SK-N-SH (cell line): ENCODE measurements at regions not wholly inside any gene's neighbourhood (a gene's known extent, or its start where the extent isn't known, plus 50 kb on each side); places are given as distances from the start of the nearest gene placed in this dataset.

Source experiments
- CTCF ChIA-PET: fragments of 300-600, 350-600 bp; formaldehyde crosslinking; extraction: SDS; loops from one replicate; lab custom pipeline; 2021; lab: Yijun Ruan, JAX
- POLR2A ChIA-PET: fragments of 350-600 bp; sonication (Branson Sonifier 250); formaldehyde crosslinking; extraction: SDS; loops from one replicate; lab custom pipeline; 2020; ENCODE audit warnings: antibody characterized with exemption, inconsistent platforms; lab: Yijun Ruan, JAX
- DNase-seq: peaks from one replicate; pipeline ENCODE4 v3.0.0; 2012
- H2AFZ ChIP-seq: fragments of 200-600 bp; sonication (generic); 2 replicates; pipeline ENCODE4 v1.8.1; 2016; ENCODE audit warnings: antibody characterized with exemption, mild to moderate bottlenecking, low read depth
- H3F3A ChIP-seq: fragments of 200-600 bp; sonication (generic); replicated peaks from 2 replicates; pipeline ENCODE3; 2016; ENCODE audit warnings: antibody characterized with exemption, mild to moderate bottlenecking; ENCODE audit not compliant: insufficient read depth
- H3K27ac ChIP-seq, 2 experiments: fragments of 200-500 bp in 1 of 2; fragments of 200-600 bp in 1 of 2; sonication (Bioruptor generic) in 1 of 2; sonication (generic), shearing (Covaris generic) in 1 of 2; 2 replicates each; pipeline versions ENCODE4 v1.5.1 to v1.6.1; 2014 to 2016; ENCODE audit warnings: low read depth in 2 of 2, inconsistent platforms in 1 of 2, low read length in 1 of 2, mild to moderate bottlenecking in 1 of 2, mixed read lengths in 1 of 2
- H3K27me3 ChIP-seq: fragments of 200-600 bp; sonication (generic), shearing (Covaris generic); 2 replicates; pipeline ENCODE4 v1.6.1; 2016; ENCODE audit warnings: mixed run types; ENCODE audit not compliant: insufficient read depth
- H3K36me3 ChIP-seq, 2 experiments: fragments of 200-500 bp in 1 of 2; fragments of 200-600 bp in 1 of 2; sonication (Bioruptor generic) in 1 of 2; sonication (generic) in 1 of 2; replicated peaks in 1 of 2; 2 replicates each; pipeline versions ENCODE3 to v1.5.1; 2014 to 2016; ENCODE audit warnings: low read length in 1 of 2, mild to moderate bottlenecking in 1 of 2; ENCODE audit not compliant: insufficient read depth in 2 of 2, control insufficient read depth in 1 of 2
- H3K4me1 ChIP-seq, 2 experiments: fragments of 200-500 bp in 1 of 2; fragments of 200-600 bp in 1 of 2; sonication (Bioruptor generic) in 1 of 2; sonication (generic), shearing (Covaris generic) in 1 of 2; 2 replicates each; pipeline versions ENCODE4 v1.5.1 to v1.6.1; 2014 to 2016; ENCODE audit warnings: low read depth in 1 of 2, low read length in 1 of 2, mixed run types in 1 of 2; ENCODE audit not compliant: insufficient read depth in 2 of 2, control insufficient read depth in 1 of 2
- H3K4me2 ChIP-seq: fragments of 200-600 bp; sonication (generic), shearing (Covaris generic); 2 replicates; pipeline ENCODE4 v1.6.1; 2017; ENCODE audit warnings: mixed run types
- H3K4me3 ChIP-seq, 2 experiments: fragments of 200-500 bp in 1 of 2; fragments of 200-600 bp in 1 of 2; sonication (Bioruptor generic) in 1 of 2; sonication (generic), shearing (Covaris generic) in 1 of 2; 2 replicates each; pipeline versions ENCODE4 v1.5.1 to v1.8.1; 2014 to 2016; ENCODE audit warnings: low read depth in 2 of 2, inconsistent platforms in 1 of 2, low read length in 1 of 2, mild to moderate bottlenecking in 1 of 2, mixed read lengths in 1 of 2, moderate library complexity in 1 of 2
- H3K79me2 ChIP-seq: fragments of 200-600 bp; sonication (generic); 2 replicates; pipeline ENCODE4 v1.8.1; 2017; ENCODE audit warnings: mild to moderate bottlenecking; ENCODE audit not compliant: insufficient read depth
- H3K9ac ChIP-seq: fragments of 200-600 bp; sonication (generic); 2 replicates; pipeline ENCODE4 v1.6.1; 2017; ENCODE audit warnings: mixed run types
- H3K9me2 ChIP-seq: fragments of 200-600 bp; sonication (generic); 2 replicates; pipeline ENCODE4 v1.6.1; 2017; ENCODE audit warnings: mixed run types
- H3K9me3 ChIP-seq: fragments of 200-600 bp; sonication (generic); 2 replicates; pipeline ENCODE4 v1.6.1; 2017; ENCODE audit warnings: mixed run types, mild to moderate bottlenecking, moderate library complexity
- H4K20me1 ChIP-seq: fragments of 200-600 bp; sonication (generic); 2 replicates; pipeline ENCODE4 v1.6.1; 2017; ENCODE audit warnings: mild to moderate bottlenecking, mixed run types; ENCODE audit not compliant: insufficient read depth
- CHD2 ChIP-seq: fragments of 150-350 bp; IDR thresholded peaks from 2 replicates; pipeline ENCODE4 v1.6.1; 2018; ENCODE audit warnings: low read length; ENCODE audit not compliant: partially characterized antibody
- ELF1 ChIP-seq: IDR thresholded peaks from 2 replicates; pipeline ENCODE4 v1.4.0; 2012
- FOSL2 ChIP-seq: IDR thresholded peaks from 2 replicates; pipeline ENCODE4 v1.4.0; 2012; ENCODE audit warnings: low read depth, mild to moderate bottlenecking, moderate library complexity, borderline replicate concordance
- FOXJ3 ChIP-seq: sonication (generic); formaldehyde crosslinking; IDR thresholded peaks from 2 replicates; pipeline ENCODE4 v1.5.1; 2020; ENCODE audit warnings: mild to moderate bottlenecking, missing genetic modification reagents
- FOXM1 ChIP-seq: IDR thresholded peaks from 2 replicates; pipeline ENCODE4 v1.4.0; 2012; ENCODE audit warnings: low read depth, mild to moderate bottlenecking
- GATA2 ChIP-seq: sonication (generic); formaldehyde crosslinking; IDR thresholded peaks from 2 replicates; pipeline ENCODE4 v1.5.0; 2020; ENCODE audit warnings: mild to moderate bottlenecking, missing genetic modification reagents
- MEF2A ChIP-seq: IDR thresholded peaks from 2 replicates; pipeline ENCODE4 v1.4.0; 2012; ENCODE audit warnings: low read depth, borderline replicate concordance
- RAD21 ChIP-seq: IDR thresholded peaks from 2 replicates; pipeline ENCODE4 v1.6.1; 2012; ENCODE audit warnings: mild to moderate bottlenecking, low read length
- RCOR1 ChIP-seq: fragments of 150-350 bp; IDR thresholded peaks from 2 replicates; pipeline ENCODE4 v1.6.1; 2017; ENCODE audit warnings: antibody characterized with exemption, low read length
- RXRA ChIP-seq: IDR thresholded peaks from 2 replicates; pipeline ENCODE4 v1.4.0; 2012; ENCODE audit warnings: low read depth, mild to moderate bottlenecking, borderline replicate concordance
- SMC3 ChIP-seq: IDR thresholded peaks from 2 replicates; pipeline ENCODE4 v1.6.1; 2012; ENCODE audit warnings: low read depth, low read length, improper control_type of control experiment
- TAF1 ChIP-seq: IDR thresholded peaks from 2 replicates; pipeline ENCODE4 v1.6.1; 2012; ENCODE audit warnings: low read depth, mild to moderate bottlenecking, low read length, moderate library complexity, borderline replicate concordance
- TCF12 ChIP-seq: IDR thresholded peaks from 2 replicates; pipeline ENCODE4 v1.4.0; 2012
- USF2 ChIP-seq: fragments of 150-350 bp; IDR thresholded peaks from 2 replicates; pipeline ENCODE4 v1.6.1; 2017; ENCODE audit warnings: antibody characterized with exemption, low read length, low read depth, borderline replicate concordance
- YY1 ChIP-seq: IDR thresholded peaks from 2 replicates; pipeline ENCODE4 v1.4.0; 2012; ENCODE audit warnings: low read depth, mild to moderate bottlenecking
- WGBS: methylation state at CpG from one replicate; pipeline ENCODE4 v1.1.6; 2017; ENCODE audit warnings: low lambda C conversion rate; 5-methylcytosine and 5-hydroxymethylcytosine counted together

DNA sequence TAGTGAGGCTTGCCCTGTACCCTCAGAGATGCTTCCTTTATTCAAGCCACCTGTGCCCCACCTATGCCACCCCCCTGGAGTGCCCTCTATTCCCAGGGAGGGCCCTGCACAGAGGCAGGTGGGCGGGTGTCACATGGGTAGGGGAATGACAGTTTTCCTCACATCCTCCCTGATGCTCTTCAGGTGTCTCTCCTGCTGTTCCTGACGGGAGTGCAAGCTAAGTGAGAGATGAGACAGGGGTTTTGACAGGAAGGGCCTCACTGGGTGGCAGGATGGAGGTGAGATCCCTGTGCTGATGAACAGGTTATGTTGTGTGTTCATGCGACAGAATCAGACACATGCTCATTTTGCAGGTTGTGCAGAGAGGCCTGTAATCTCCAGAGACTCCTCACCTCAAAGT is 164.1 kb upstream of the CHD6 start:
- Histone ChIP-seq H3K4me3 (no peak overlapping the region), H3K4me2 (no peak overlapping the region), H4K20me1 (no peaks in the 10 kb centered on the region), H3K36me3 (no peaks in the 10 kb centered on the region), H3K9me3 (no peaks in the 10 kb centered on the region), H3K9ac (no peak overlapping the region), H3K79me2 (no peaks in the 10 kb centered on the region), H3F3A (no peaks in the 10 kb centered on the region), H3K27me3 (no peaks in the 10 kb centered on the region), H2AFZ (no peak overlapping the region), H3K9me2 (no peaks in the 10 kb centered on the region), H3K4me1 (no peaks in the 10 kb centered on the region), H3K27ac (no peak overlapping the region)
- TF ChIP-seq FOSL2 (no peak), MEF2A (no peak), SMC3 (no peak)
- ChIA-PET POLR2A (no interaction called here), CTCF (no interaction called here)
- WGBS = 0% methylated on average over 1 of the region's 3 CpGs
- no peak for DNase-seq

- Histone ChIP-seq H3K4me3 (no peak overlapping the region), H4K20me1 (no peaks in the 10 kb centered on the region), H3K36me3 (no peaks in the 10 kb centered on the region), H2AFZ (no peak overlapping the region), H3K9me2 (no peaks in the 10 kb centered on the region), H3K9ac (no peak overlapping the region), H3K27ac (no peak overlapping the region), H3K4me2 (no peak overlapping the region), H3F3A (no peaks in the 10 kb centered on the region), H3K9me3 (no peaks in the 10 kb centered on the region), H3K4me1 (no peaks in the 10 kb centered on the region), H3K27me3 (no peaks in the 10 kb centered on the region), H3K79me2 (no peaks in the 10 kb centered on the region)
- POLR2A ChIA-PET = no interaction called here
- TF ChIP-seq TCF12 (no peak), USF2 (no peak), SMC3 (no peak), FOXM1 (no peak), RCOR1 (no peak), FOXJ3 (CRISPR knock-in tag) (no peak), TAF1 (no peak), RAD21 (no peak), ELF1 (no peak), FOSL2 (no peak), CHD2 (no peak), YY1 (no peak), GATA2 (CRISPR knock-in tag) (no peak), RXRA (no peak)
- no peak for DNase-seq
- CTCF ChIA-PET = interaction anchor here (1.5 kb wide), 1 partner anchor 38 kb away, joined by 8 read pairs; no protein-coding TSS in a partner anchor
- WGBS = 58% methylated on average over 6 of the region's 6 CpGs
These were observed 158.2 kb upstream of the CHD6 start for GRCh38 chr20:41776421-41776820.
